ENCODE measurements at regions not wholly inside any gene's neighbourhood (a gene's known extent, or its start where the extent isn't known, plus 50 kb on each side); places are given as distances from the start of the nearest gene placed in this dataset.
"Not testable (repeated sequence)": the region's sequence is repeated elsewhere in the genome, so short reads cannot be mapped to it uniquely, and the experiment has no call there.

DNA sequence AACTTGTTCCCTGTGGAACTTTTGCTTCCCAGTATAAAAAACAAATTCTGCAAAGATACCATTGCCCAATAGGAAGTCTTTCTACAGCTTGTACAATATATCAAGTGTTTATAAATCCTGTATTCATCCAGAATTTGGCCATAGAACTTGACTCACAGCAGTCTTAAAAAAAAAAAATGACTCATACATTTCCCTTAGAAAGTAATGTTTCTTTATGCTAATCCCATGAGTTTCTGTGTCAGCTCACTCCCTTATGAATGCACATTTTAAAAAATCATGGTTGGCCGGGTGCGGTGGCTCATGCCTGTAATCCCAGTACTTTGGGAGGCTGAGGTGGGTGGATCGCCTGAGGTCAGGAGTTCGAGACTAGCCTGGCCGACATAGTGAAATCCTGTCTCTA, 89.3 kb upstream of the DMRT1 start:
- Histone ChIP-seq H3K4me3 (ENCODE audit: low read depth, low read length) (no peak overlapping the region), H4K8ac (ENCODE audit: low read depth, low read length) (no peak overlapping the region), H3K23ac (ENCODE audit: low read length) (no peak overlapping the region), H3K4me2 (ENCODE audit: low read length) (no peak overlapping the region), H2BK12ac (ENCODE audit: low read length) (no peak overlapping the region), H2AFZ (ENCODE audit: insufficient read depth, low read length, poor library complexity) (no peak overlapping the region), H3K27me3 (ENCODE audit: insufficient read depth, low read length) (no peaks in the 10 kb centered on the region), H3K14ac (ENCODE audit: low read length) (no peak overlapping the region), H3K79me2 (ENCODE audit: control insufficient read depth, insufficient read depth, low read length, poor library complexity) (no peaks in the 10 kb centered on the region), H3K4ac (ENCODE audit: low read depth, low read length) (no peak overlapping the region), H3K4me1 (ENCODE audit: control insufficient read depth in 1 of 2, insufficient read depth in 2 of 2, low read length in 2 of 2) (peaks cover 23 to 26% of the 10 kb centered on the region in 2 experiments), H4K12ac (ENCODE audit: low read depth, low read length) (no peak overlapping the region), H2BK5ac (ENCODE audit: low read depth, low read length, poor library complexity) (no peak overlapping the region), H2AK5ac (ENCODE audit: low read length) (no peak overlapping the region), H3K27ac (ENCODE audit: low read depth, low read length) (peak overlapping the region; percentile 92), H3K18ac (ENCODE audit: low read length) (no peak overlapping the region), H3K36me3 (ENCODE audit: control insufficient read depth in 1 of 2, insufficient read depth in 2 of 2, low read length in 2 of 2) (peaks cover 9 to 23% of the 10 kb centered on the region in 2 experiments), H3K79me1 (ENCODE audit: low read length) (peaks cover 25% of the 10 kb centered on the region), H3K9me3 (ENCODE audit: insufficient read depth, low read depth, low read length) (no peaks in the 10 kb centered on the region), H2BK120ac (ENCODE audit: insufficient read depth, low read length, poor library complexity) (no peak overlapping the region), H3K9ac (ENCODE audit: low read length) (no peak overlapping the region), H4K91ac (ENCODE audit: low read depth, low read length) (no peak overlapping the region)
- peak in 1 of 2 donors; percentile 71 for DNase-seq
- WGBS (ENCODE audit: extremely low coverage, insufficient coverage, insufficient read length) = no CpG with 5 or more reads among the region's 5 CpGs

DNA sequence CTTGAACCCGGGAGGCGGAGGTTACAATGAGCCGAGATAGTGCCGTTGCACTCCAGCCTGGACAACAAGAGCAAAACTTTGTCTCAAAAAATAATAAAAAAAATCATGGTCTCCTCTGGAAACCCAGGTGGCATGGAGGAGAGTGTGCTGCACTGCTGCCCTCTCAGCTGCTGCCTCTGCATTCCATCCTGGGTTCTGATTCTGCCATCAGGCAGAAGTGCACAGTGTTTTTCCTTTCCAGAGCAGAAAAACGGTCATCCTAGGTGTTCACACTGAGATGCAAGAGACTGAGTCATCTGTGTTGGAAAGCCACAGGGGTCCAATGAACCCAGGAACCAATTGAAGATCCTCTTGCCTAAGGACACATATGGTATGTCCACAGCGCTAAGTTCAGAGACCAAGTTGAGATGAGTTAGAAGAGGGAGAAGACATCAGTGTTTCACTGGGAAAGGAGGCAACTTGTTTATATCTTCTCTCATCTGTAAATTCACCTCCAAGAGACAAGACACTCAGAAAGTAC, 88.8 kb upstream of the DMRT1 start:
- Histone ChIP-seq H3K9ac (ENCODE audit: low read length) (no peak overlapping the region), H3K27me3 (ENCODE audit: insufficient read depth, low read length) (no peaks in the 10 kb centered on the region), H4K8ac (ENCODE audit: low read depth, low read length) (peak overlapping the region; percentile 36), H3K9me3 (ENCODE audit: insufficient read depth, low read depth, low read length) (no peaks in the 10 kb centered on the region), H2AFZ (ENCODE audit: insufficient read depth, low read length, poor library complexity) (no peak overlapping the region), H3K23ac (ENCODE audit: low read length) (no peak overlapping the region), H3K4ac (ENCODE audit: low read depth, low read length) (no peak overlapping the region), H2BK12ac (ENCODE audit: low read length) (peak overlapping the region; percentile 33), H2BK5ac (ENCODE audit: low read depth, low read length, poor library complexity) (peak overlapping the region; percentile 55), H3K4me2 (ENCODE audit: low read length) (no peak overlapping the region), H3K4me3 (ENCODE audit: low read depth, low read length) (no peak overlapping the region), H3K79me1 (ENCODE audit: low read length) (peaks cover 23% of the 10 kb centered on the region), H4K91ac (ENCODE audit: low read depth, low read length) (peak overlapping the region; percentile 41), H3K36me3 (ENCODE audit: control insufficient read depth in 1 of 2, insufficient read depth in 2 of 2, low read length in 2 of 2) (peaks cover 9 to 20% of the 10 kb centered on the region in 2 experiments), H2BK120ac (ENCODE audit: insufficient read depth, low read length, poor library complexity) (peak overlapping the region; percentile 39), H3K27ac (ENCODE audit: low read depth, low read length) (peak overlapping the region; percentile 92), H3K4me1 (ENCODE audit: control insufficient read depth in 1 of 2, insufficient read depth in 2 of 2, low read length in 2 of 2) (peaks cover 23 to 26% of the 10 kb centered on the region in 2 experiments), H3K18ac (ENCODE audit: low read length) (no peak overlapping the region), H3K79me2 (ENCODE audit: control insufficient read depth, insufficient read depth, low read length, poor library complexity) (no peaks in the 10 kb centered on the region), H4K12ac (ENCODE audit: low read depth, low read length) (no peak overlapping the region), H3K14ac (ENCODE audit: low read length) (peak overlapping the region; percentile 29), H2AK5ac (ENCODE audit: low read length) (no peak overlapping the region)
- no CpG with 5 or more reads among the region's 6 CpGs for WGBS (ENCODE audit: extremely low coverage, insufficient coverage, insufficient read length)
- no peak for DNase-seq

GRCh38 chr9:753734-754133, 87.8 kb upstream of the DMRT1 start:
- H3K4me3 ChIP-seq (ENCODE audit: low read depth, low read length); H3K4me2 ChIP-seq (ENCODE audit: low read length); H4K8ac ChIP-seq (ENCODE audit: low read depth, low read length); H3K18ac ChIP-seq (ENCODE audit: low read length); H3K79me2 ChIP-seq (ENCODE audit: control insufficient read depth, insufficient read depth, low read length, poor library complexity); DNase-seq; H2BK5ac ChIP-seq (ENCODE audit: low read depth, low read length, poor library complexity); H3K27ac ChIP-seq (ENCODE audit: low read depth, low read length); H4K12ac ChIP-seq (ENCODE audit: low read depth, low read length); H3K9ac ChIP-seq (ENCODE audit: low read length); H3K27me3 ChIP-seq (ENCODE audit: insufficient read depth, low read length); H3K14ac ChIP-seq (ENCODE audit: low read length); H2AFZ ChIP-seq (ENCODE audit: insufficient read depth, low read length, poor library complexity); H3K23ac ChIP-seq (ENCODE audit: low read length); H3K9me3 ChIP-seq (ENCODE audit: insufficient read depth, low read depth, low read length); H3K4ac ChIP-seq (ENCODE audit: low read depth, low read length); H2BK120ac ChIP-seq (ENCODE audit: insufficient read depth, low read length, poor library complexity); H2AK5ac ChIP-seq (ENCODE audit: low read length): not testable (repeated sequence)
- H4K91ac ChIP-seq (ENCODE audit: low read depth, low read length) = peak overlapping the region; percentile 13
- peaks cover 23% of the 10 kb centered on the region for H3K79me1 ChIP-seq (ENCODE audit: low read length)
- peak overlapping the region; percentile 4 for H2BK12ac ChIP-seq (ENCODE audit: low read length)
- H3K36me3 ChIP-seq (ENCODE audit: control insufficient read depth in 1 of 2, insufficient read depth in 2 of 2, low read length in 2 of 2) = peaks cover 7 to 13% of the 10 kb centered on the region in 2 experiments
- no CpG with 5 or more reads among the region's 9 CpGs for WGBS (ENCODE audit: extremely low coverage, insufficient coverage, insufficient read length)
- H3K4me1 ChIP-seq (ENCODE audit: control insufficient read depth in 1 of 2, insufficient read depth in 2 of 2, low read length in 2 of 2) = peaks cover 23 to 25% of the 10 kb centered on the region in 2 experiments

DNA sequence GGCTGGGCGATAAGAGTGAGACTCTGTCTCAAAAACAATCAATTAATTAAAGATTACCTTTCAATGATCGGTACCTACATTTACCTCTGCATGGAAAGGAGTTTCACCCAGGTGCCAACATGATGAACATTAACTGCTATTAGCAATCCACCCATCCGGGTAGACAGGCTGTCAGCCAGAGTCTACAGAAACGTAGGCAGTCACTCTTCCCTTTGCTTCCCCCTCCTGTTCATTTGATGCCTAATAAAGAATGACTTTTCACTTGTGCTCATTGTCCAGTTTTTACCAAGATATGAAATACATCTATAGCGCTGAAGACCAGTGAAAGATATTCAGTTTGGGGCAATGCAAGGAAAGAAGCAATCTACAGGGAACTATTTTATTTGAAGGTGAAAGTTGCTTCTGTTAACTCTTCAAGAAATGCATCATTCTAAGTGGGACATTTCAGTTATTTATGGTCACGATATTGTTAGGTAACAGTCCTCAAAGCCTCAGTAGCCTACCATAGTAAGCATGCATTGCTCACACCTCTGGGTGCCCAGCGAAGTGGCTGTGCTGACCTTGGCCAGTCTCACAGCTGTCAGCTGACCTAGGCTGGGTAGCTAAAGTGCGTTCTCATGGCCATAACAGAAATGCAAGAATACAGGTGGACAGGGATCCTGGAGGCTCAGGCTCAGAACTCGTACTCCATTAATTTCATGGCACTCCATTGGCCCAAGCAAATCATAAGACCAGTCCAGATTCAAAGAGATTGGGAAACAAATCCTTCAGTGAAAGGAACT, 87.2 kb upstream of the DMRT1 start:
- H3K4ac ChIP-seq (ENCODE audit: low read depth, low read length) = no peak overlapping the region

More for the DNA sequence above, 87.2 kb upstream of the DMRT1 start:
- Histone ChIP-seq H3K79me1 (ENCODE audit: low read length) (peaks cover 23% of the 10 kb centered on the region), H3K4me2 (ENCODE audit: low read length) (no peak overlapping the region), H4K91ac (ENCODE audit: low read depth, low read length) (peak overlapping the region; percentile 13), H3K14ac (ENCODE audit: low read length) (peak overlapping the region; percentile 0), H3K9ac (ENCODE audit: low read length) (no peak overlapping the region), H2BK12ac (ENCODE audit: low read length) (peak overlapping the region; percentile 45), H2BK120ac (ENCODE audit: insufficient read depth, low read length, poor library complexity) (peak overlapping the region; percentile 5), H3K27ac (ENCODE audit: low read depth, low read length) (no peak overlapping the region), H3K79me2 (ENCODE audit: control insufficient read depth, insufficient read depth, low read length, poor library complexity) (no peaks in the 10 kb centered on the region), H3K36me3 (ENCODE audit: control insufficient read depth in 1 of 2, insufficient read depth in 2 of 2, low read length in 2 of 2) (peaks cover 4 to 7% of the 10 kb centered on the region in 2 experiments), H2BK5ac (ENCODE audit: low read depth, low read length, poor library complexity) (no peak overlapping the region), H2AFZ (ENCODE audit: insufficient read depth, low read length, poor library complexity) (no peak overlapping the region), H3K4me1 (ENCODE audit: control insufficient read depth in 1 of 2, insufficient read depth in 2 of 2, low read length in 2 of 2) (peaks cover 19 to 23% of the 10 kb centered on the region in 2 experiments), H3K27me3 (ENCODE audit: insufficient read depth, low read length) (no peaks in the 10 kb centered on the region), H4K12ac (ENCODE audit: low read depth, low read length) (no peak overlapping the region), H3K4me3 (ENCODE audit: low read depth, low read length) (no peak overlapping the region), H3K9me3 (ENCODE audit: insufficient read depth, low read depth, low read length) (no peaks in the 10 kb centered on the region), H3K18ac (ENCODE audit: low read length) (no peak overlapping the region), H4K8ac (ENCODE audit: low read depth, low read length) (no peak overlapping the region), H2AK5ac (ENCODE audit: low read length) (peak overlapping the region; percentile 21), H3K23ac (ENCODE audit: low read length) (no peak overlapping the region)
- no CpG with 5 or more reads among the region's 9 CpGs for WGBS (ENCODE audit: extremely low coverage, insufficient coverage, insufficient read length)
- no peak for DNase-seq

Measured in trophoblast cell (in vitro differentiated cells and primary cell).